A673 (cell line): ENCODE measurements at regions not wholly inside any gene's neighbourhood (a gene's known extent, or its start where the extent isn't known, plus 50 kb on each side); places are given as distances from the start of the nearest gene placed in this dataset.

Experiments
- EZH2 ChIP-seq: fragments of 200-600 bp; sonication (generic); IDR thresholded peaks from 2 replicates; pipeline ENCODE4 v1.6.1; 2017; ENCODE audit warnings: borderline replicate concordance, low read depth, mild to moderate bottlenecking, mixed read lengths, antibody characterized with exemption, low read length; ENCODE audit not compliant: poor library complexity, severe bottlenecking
- TF ChIP-seq, protein P1 (sequence below): fragments of 300-800, 200-600 bp; sonication (generic); conservative IDR thresholded peaks from 2 replicates; pipeline ENCODE4 v1.5.1; 2017; ENCODE audit warnings: low read depth, mild to moderate bottlenecking, antibody characterized with exemption, low read length, moderate library complexity, mixed read lengths

DNA sequence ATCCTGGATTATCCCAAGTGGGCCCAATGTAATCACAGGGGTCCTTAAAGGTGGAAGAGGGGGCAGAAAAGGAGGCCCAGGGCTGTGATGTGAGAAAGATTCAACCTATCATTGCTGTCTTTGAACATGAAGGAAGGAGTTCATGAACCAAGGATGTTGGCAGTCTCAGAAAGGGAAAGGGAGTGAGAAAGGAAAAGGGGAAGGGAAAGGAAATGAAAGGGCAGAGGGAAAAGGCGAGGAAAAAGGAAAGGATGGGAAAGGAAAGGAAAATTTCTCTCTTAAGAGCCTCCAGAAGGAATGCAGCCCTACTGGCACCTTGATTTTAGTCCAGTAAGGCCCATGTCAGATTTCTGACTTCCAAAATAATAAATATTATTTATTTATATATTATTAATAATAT, 687.8 kb downstream of the COL12A1 start:
- TF ChIP-seq, protein P1, sequence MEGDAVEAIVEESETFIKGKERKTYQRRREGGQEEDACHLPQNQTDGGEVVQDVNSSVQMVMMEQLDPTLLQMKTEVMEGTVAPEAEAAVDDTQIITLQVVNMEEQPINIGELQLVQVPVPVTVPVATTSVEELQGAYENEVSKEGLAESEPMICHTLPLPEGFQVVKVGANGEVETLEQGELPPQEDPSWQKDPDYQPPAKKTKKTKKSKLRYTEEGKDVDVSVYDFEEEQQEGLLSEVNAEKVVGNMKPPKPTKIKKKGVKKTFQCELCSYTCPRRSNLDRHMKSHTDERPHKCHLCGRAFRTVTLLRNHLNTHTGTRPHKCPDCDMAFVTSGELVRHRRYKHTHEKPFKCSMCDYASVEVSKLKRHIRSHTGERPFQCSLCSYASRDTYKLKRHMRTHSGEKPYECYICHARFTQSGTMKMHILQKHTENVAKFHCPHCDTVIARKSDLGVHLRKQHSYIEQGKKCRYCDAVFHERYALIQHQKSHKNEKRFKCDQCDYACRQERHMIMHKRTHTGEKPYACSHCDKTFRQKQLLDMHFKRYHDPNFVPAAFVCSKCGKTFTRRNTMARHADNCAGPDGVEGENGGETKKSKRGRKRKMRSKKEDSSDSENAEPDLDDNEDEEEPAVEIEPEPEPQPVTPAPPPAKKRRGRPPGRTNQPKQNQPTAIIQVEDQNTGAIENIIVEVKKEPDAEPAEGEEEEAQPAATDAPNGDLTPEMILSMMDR = no peak
- no peak for TF ChIP-seq EZH2
